ENCODE measurements at regions not wholly inside any gene's neighbourhood (a gene's known extent, or its start where the extent isn't known, plus 50 kb on each side); places are given as distances from the start of the nearest gene placed in this dataset.
"Not testable (repeated sequence)": the region's sequence is repeated elsewhere in the genome, so short reads cannot be mapped to it uniquely, and the experiment has no call there.

DNA sequence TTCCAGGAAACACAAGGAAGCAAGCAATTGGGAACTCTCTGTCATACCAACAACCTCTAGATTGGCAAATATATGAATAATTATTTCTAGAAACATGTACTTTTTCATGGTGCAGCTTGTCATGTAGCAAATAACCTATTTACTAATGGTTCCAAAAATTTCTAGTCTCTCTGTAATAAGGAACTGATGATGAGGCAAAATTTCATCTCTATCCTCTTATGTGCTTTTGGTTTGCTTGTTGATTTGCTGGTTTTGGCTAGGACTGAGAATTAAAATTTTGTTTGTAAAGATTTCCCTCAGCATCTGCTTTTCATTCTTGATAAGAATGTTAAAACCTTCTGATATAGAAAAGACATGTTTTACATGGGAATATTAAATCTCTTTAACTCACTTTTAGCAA lies 123.2 kb upstream of the UFM1 start:
- TF ChIP-seq, protein P1, sequence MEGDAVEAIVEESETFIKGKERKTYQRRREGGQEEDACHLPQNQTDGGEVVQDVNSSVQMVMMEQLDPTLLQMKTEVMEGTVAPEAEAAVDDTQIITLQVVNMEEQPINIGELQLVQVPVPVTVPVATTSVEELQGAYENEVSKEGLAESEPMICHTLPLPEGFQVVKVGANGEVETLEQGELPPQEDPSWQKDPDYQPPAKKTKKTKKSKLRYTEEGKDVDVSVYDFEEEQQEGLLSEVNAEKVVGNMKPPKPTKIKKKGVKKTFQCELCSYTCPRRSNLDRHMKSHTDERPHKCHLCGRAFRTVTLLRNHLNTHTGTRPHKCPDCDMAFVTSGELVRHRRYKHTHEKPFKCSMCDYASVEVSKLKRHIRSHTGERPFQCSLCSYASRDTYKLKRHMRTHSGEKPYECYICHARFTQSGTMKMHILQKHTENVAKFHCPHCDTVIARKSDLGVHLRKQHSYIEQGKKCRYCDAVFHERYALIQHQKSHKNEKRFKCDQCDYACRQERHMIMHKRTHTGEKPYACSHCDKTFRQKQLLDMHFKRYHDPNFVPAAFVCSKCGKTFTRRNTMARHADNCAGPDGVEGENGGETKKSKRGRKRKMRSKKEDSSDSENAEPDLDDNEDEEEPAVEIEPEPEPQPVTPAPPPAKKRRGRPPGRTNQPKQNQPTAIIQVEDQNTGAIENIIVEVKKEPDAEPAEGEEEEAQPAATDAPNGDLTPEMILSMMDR (IDR thresholded peaks at IDR 0.05; ENCODE audit: insufficient read depth, low read depth, low read length, missing control alignments): no peak

DNA sequence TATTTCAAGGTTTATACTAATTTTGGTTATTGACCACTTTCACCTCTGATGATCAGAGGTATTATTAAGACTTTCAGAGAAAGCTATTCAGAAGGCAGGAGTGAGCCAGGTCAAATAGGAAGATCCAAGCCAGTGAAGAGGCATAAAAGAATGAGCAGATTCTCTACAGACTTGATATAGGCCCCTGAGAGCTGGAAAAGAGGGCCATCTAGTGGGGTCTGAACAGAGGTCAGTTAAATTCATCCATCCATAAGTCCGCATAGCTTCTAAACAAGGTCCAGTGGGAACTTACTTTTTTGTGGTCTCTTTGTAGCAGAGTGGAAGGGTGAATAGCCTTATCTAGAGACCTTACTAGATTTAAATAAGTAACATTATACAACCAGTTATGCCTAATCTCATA lies 126.6 kb upstream of the UFM1 start:
- TF ChIP-seq, protein P1 (IDR thresholded peaks at IDR 0.05; ENCODE audit: insufficient read depth, low read depth, low read length, missing control alignments): no peak
- no peak for DNase-seq (ENCODE audit: low read depth)
- H3K4me3 ChIP-seq (ENCODE audit: low read depth, low read length): no peak overlapping the region

More for the DNA sequence above, 123.2 kb upstream of the UFM1 start:
- DNase-seq (ENCODE audit: low read depth): no peak
- no peak overlapping the region for H3K4me3 ChIP-seq (ENCODE audit: low read depth, low read length)

DNA sequence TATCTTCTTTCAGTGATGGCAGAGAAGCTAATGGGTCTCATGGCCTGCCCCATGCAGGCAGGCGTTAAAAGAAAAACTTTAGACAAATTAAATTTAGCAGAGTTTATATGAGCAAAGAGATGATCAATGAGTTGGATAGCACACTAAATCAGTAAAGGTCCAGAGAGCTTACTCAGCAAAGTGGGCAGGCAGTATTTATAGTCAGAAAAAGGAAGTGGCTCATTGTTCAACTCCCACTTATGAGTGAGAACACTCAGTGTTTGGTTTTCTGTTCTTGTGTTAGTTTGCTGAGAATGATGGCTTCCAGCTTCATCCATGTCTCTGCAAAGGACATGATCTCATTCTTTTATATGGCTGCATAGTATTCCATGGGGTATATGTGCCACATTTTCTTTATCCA lies 128.5 kb upstream of the UFM1 start:
- DNase-seq (ENCODE audit: low read depth); H3K4me3 ChIP-seq (ENCODE audit: low read depth, low read length): not testable (repeated sequence)

DNA sequence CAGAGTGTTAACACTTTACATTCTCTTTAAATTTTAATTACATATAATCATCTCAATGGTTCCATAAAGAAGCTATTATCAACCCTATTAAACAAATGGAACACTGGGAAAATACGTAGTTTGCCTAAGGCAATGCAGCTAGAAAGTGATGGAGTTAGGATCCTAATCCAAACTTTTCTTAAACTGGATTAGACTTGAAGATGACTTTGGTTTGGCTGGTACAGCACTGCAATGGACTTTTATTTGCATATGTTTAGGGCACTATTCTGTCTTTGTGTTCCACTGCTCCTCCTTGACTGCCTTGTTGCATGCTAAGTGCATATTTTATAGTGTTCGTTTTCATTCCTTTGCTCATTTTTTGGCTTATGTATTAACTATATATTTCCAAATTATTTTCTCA lies 133.5 kb upstream of the UFM1 start:
- no peak overlapping the region for H3K4me3 ChIP-seq (ENCODE audit: low read depth, low read length)
- TF ChIP-seq, protein P1 (IDR thresholded peaks at IDR 0.05; ENCODE audit: insufficient read depth, low read depth, low read length, missing control alignments): no peak
- DNase-seq (ENCODE audit: low read depth): no peak

DNA sequence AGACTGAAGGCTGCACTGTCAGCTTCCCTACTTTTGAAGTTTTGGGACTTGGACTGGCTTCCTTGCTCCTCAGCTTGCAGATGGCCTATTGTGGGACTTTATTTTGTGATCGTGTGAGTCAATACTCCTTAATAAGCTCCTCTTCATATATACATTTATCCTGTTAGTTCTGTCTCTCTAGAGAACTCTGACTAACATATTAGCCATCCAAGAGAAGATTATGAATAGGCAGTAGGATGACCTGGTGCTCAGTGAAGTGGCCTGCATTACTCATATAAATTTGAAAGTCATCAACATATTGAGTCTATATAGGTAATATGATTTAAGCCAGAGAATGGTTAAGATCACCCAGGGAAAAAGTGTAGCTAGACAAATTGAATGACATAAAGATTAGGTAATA lies 136.3 kb upstream of the UFM1 start:
- H3K4me3 ChIP-seq (ENCODE audit: low read depth, low read length): no peak overlapping the region
- DNase-seq (ENCODE audit: low read depth): no peak
- TF ChIP-seq, protein P1 (IDR thresholded peaks at IDR 0.05; ENCODE audit: insufficient read depth, low read depth, low read length, missing control alignments): no peak

DNA sequence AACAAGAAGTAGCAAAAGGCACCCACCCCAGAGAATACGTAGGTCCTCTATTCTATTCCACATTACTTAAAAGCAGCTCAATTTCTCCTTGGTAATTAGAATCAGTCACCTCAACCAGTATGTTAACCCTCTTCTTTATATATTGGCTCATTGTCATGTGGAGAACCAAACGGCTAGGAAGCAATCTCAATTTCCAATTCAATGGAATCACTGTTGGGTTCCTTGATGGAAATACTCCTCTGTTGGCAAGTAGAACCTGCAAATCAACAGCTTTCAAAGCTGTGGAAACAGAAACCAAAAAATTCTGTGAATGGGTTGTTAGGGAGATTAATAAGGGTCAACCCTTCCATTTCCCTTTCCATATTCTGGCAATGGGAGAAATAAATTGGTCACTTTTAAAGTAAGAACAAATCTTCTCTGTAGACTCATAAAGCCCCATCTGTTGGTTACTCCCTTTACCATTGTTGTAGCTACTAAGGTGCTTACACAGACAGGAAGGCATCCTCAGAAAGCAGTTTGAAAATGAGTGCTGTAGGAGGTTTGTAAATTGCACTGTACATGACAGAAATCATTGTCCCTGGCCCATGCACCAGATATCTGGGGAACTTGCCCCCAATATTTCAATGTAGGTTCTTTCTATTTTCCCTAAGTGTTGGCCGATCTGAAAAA lies 138.6 kb upstream of the UFM1 start:
- DNase-seq (ENCODE audit: low read depth): no peak
- H3K4me3 ChIP-seq (ENCODE audit: low read depth, low read length): no peak overlapping the region
- TF ChIP-seq, protein P1 (IDR thresholded peaks at IDR 0.05; ENCODE audit: insufficient read depth, low read depth, low read length, missing control alignments): no peak

DNA sequence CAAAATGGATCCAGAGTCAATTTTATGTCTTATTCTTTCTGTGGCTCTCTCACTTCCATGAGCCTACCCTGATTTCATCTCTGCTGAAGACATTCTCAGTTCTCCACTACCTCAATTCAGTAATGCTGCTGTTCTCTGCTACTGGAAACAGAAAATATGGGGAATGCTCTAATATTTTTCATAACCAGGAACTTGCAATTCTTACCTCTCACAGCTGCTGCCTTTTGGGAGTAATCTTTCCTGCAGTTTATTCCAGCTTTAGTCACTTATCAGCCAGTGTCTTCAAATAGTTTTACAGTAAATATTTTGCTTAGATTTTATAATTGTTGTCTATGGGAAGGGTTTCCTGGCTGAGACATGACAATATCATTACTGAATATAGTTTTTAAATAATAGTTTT lies 145.1 kb upstream of the UFM1 start:
- H3K4me3 ChIP-seq (ENCODE audit: low read depth, low read length): no peak overlapping the region
- TF ChIP-seq, protein P1 (IDR thresholded peaks at IDR 0.05; ENCODE audit: insufficient read depth, low read depth, low read length, missing control alignments): no peak
- DNase-seq (ENCODE audit: low read depth): no peak

Data from GM12865 (cell line).